K562 (cell line): ENCODE measurements at regions not wholly inside any gene's neighbourhood (a gene's known extent, or its start where the extent isn't known, plus 50 kb on each side); places are given as distances from the start of the nearest gene placed in this dataset.

Source experiments
- C11orf30 ChIP-seq: fragments of 450-650 bp; IDR thresholded peaks from 2 replicates; pipeline ENCODE4 v1.6.1; 2016; ENCODE audit warnings: low read depth, mild to moderate bottlenecking
- CXXC5 ChIP-seq: fragments of 250-450 bp; sonication (Bioruptor Pico); IDR thresholded peaks from 2 replicates; pipeline ENCODE4 v1.8.0; 2022; ENCODE audit warnings: inconsistent platforms, mild to moderate bottlenecking, moderate library complexity
- ETV1 ChIP-seq: fragments of 450-650 bp; conservative IDR thresholded peaks from 2 replicates; pipeline ENCODE4 v1.6.1; 2016; ENCODE audit warnings: missing genetic modification characterization, control low read depth, low read depth, missing compliant biosample characterization
- FOXK2 ChIP-seq, 2 experiments: fragments of 450-650 bp; IDR thresholded peaks in 1 of 2; conservative IDR thresholded peaks in 1 of 2; 2 replicates each; pipeline ENCODE4 v1.6.1; 2016; ENCODE audit warnings: low read depth in 2 of 2, mild to moderate bottlenecking in 1 of 2
- GATAD2A ChIP-seq: fragments of 450-650 bp; IDR thresholded peaks from 2 replicates; pipeline ENCODE4 v1.6.1; 2017
- GTF2B ChIP-seq: IDR thresholded peaks from 2 replicates; pipeline ENCODE4 v1.6.1; 2011; ENCODE audit not compliant: insufficient read length; ENCODE audit errors: extremely low read depth
- MCM7 ChIP-seq, 2 experiments: fragments of 450-650 bp; IDR thresholded peaks; 2 replicates each; pipeline ENCODE4 v1.6.1; 2016 to 2018
- NCOA6 ChIP-seq: fragments of 450-650 bp; IDR thresholded peaks from 2 replicates; pipeline ENCODE4 v1.6.1; 2017; ENCODE audit warnings: mild to moderate bottlenecking
- NR1H2 ChIP-seq: sonication (generic); formaldehyde crosslinking; IDR thresholded peaks from 2 replicates; pipeline ENCODE4 v1.4.0; 2020; ENCODE audit warnings: mild to moderate bottlenecking, missing genetic modification reagents
- NR2C2 ChIP-seq, 2 experiments: fragments of 200-800 bp in 1 of 2; sonication (Bioruptor generic) in 1 of 2; sonication (generic) in 1 of 2; formaldehyde crosslinking in 1 of 2; IDR thresholded peaks; 2 replicates each; pipeline versions ENCODE4 v1.6.1 to v1.8.0; 2016 to 2022; ENCODE audit warnings: mild to moderate bottlenecking in 1 of 2, missing compliant biosample characterization in 1 of 2, missing genetic modification characterization in 1 of 2, missing genetic modification reagents in 1 of 2
- PHF21A ChIP-seq: fragments of 450-650 bp; IDR thresholded peaks from 2 replicates; pipeline ENCODE4 v1.6.1; 2017; ENCODE audit warnings: low read depth, borderline replicate concordance
- RAD51 ChIP-seq: fragments of 450-650 bp; IDR thresholded peaks from 2 replicates; pipeline ENCODE4 v1.7.1; 2016; ENCODE audit warnings: low read depth, mild to moderate bottlenecking, borderline replicate concordance
- RBBP5 ChIP-seq: fragments of 200-600 bp; sonication (generic); IDR thresholded peaks from 2 replicates; pipeline ENCODE4 v1.6.1; 2012; ENCODE audit warnings: borderline replicate concordance, mild to moderate bottlenecking, low read length, control low read depth, inconsistent platforms; ENCODE audit not compliant: insufficient read depth, poor library complexity, severe bottlenecking
- RREB1 ChIP-seq: fragments of 250-450 bp; sonication (Bioruptor Pico); IDR thresholded peaks from 2 replicates; pipeline ENCODE4 v1.4.0; 2020
- SMARCA4 ChIP-seq: fragments of 450-650 bp; IDR thresholded peaks from 2 replicates; pipeline ENCODE4 v1.6.1; 2016
- TAF9B ChIP-seq: fragments of 450-650 bp; IDR thresholded peaks from 2 replicates; pipeline ENCODE4 v1.6.1; 2018; ENCODE audit warnings: mild to moderate bottlenecking; ENCODE audit not compliant: partially characterized antibody
- ZBTB12 ChIP-seq: fragments of 250-450 bp; sonication (Bioruptor Pico); IDR thresholded peaks from 2 replicates; pipeline ENCODE4 v1.4.0; 2020
- ZNF384 ChIP-seq: IDR thresholded peaks from 2 replicates; pipeline ENCODE4 v1.6.1; 2012; ENCODE audit warnings: low read depth, low read length, improper control_type of control experiment
- ZNF583 ChIP-seq: fragments of 250-450 bp; sonication (Bioruptor Pico); IDR thresholded peaks from 2 replicates; pipeline ENCODE4 v1.4.0; 2020
- ZNF584 ChIP-seq: fragments of 200-800 bp; sonication (Bioruptor generic); IDR thresholded peaks from 2 replicates; pipeline ENCODE4 v1.6.1; 2016; ENCODE audit warnings: low read depth, mild to moderate bottlenecking, missing genetic modification characterization, missing compliant biosample characterization
- ZNF589 ChIP-seq: fragments of 200-800 bp; sonication (Bioruptor generic); IDR thresholded peaks from 2 replicates; pipeline ENCODE4 v1.6.1; 2016; ENCODE audit warnings: low read depth, missing genetic modification characterization, missing compliant biosample characterization
- TF ChIP-seq, protein P1 (sequence below): fragments of 450-650 bp; IDR thresholded peaks from 2 replicates; pipeline ENCODE4 v1.6.1; 2016

- TF ChIP-seq CXXC5 (CRISPR knock-in tag), result 0 out of 2 replicates have a peak, but pooled peaks have one; percentile 26
- no peak for TF ChIP-seq GATAD2A
- TF ChIP-seq FOXK2 (conservative IDR thresholded peaks at IDR 0.05 in 1 of 2, IDR thresholded peaks at IDR 0.05 in 1 of 2; ENCODE audit: low read depth in 2 of 2), result 0 out of 4 replicates have a peak, but pooled peaks of 1 of the 2 experiments have one; percentile 26
- no peak for TF ChIP-seq NR2C2 (CRISPR knock-in tag; IDR thresholded peaks at IDR 0.05)
- peak; percentile 70 for TF ChIP-seq NR2C2 (tag; IDR thresholded peaks at IDR 0.05)
- no peak for TF ChIP-seq ZBTB12
- TF ChIP-seq ZNF584 (CRISPR knock-in tag), result peak; percentile 92
- no peak for TF ChIP-seq C11orf30
- TF ChIP-seq RAD51, result peak; percentile 65
- TF ChIP-seq NCOA6, result no peak
- TF ChIP-seq ETV1 (tag), result peak; percentile 71
- no peak for TF ChIP-seq NR1H2 (CRISPR knock-in tag)
- no peak for TF ChIP-seq ZNF384
- TF ChIP-seq ZNF589, result 0 out of 2 replicates have a peak, but pooled peaks have one; percentile 58
- TF ChIP-seq RREB1 (CRISPR knock-in tag), result 0 out of 2 replicates have a peak, but pooled peaks have one; percentile 37
- TF ChIP-seq MCM7 (IDR thresholded peaks at IDR 0.05), result no peak
- peak; percentile 70; the same call in 1 of the 2 replicates for TF ChIP-seq SMARCA4
- TF ChIP-seq RBBP5, result no peak
- no peak for TF ChIP-seq PHF21A
- TF ChIP-seq ZNF583 (CRISPR knock-in tag), result peak; percentile 39; the same call in 1 of the 2 replicates
- TF ChIP-seq, protein P1, sequence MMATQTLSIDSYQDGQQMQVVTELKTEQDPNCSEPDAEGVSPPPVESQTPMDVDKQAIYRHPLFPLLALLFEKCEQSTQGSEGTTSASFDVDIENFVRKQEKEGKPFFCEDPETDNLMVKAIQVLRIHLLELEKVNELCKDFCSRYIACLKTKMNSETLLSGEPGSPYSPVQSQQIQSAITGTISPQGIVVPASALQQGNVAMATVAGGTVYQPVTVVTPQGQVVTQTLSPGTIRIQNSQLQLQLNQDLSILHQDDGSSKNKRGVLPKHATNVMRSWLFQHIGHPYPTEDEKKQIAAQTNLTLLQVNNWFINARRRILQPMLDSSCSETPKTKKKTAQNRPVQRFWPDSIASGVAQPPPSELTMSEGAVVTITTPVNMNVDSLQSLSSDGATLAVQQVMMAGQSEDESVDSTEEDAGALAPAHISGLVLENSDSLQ, result 0 out of 2 replicates have a peak, but pooled peaks have one; percentile 10
- TF ChIP-seq GTF2B, result no peak
- TF ChIP-seq TAF9B, result no peak
These were observed 87.2 kb upstream of the CNIH3 start (continued) for GRCh38 chr1:224528900-224529299.
